Epithelial cell of prostate (primary cell): ENCODE measurements at regions not wholly inside any gene's neighbourhood (a gene's known extent, or its start where the extent isn't known, plus 50 kb on each side); places are given as distances from the start of the nearest gene placed in this dataset.
A peak's percentile ranks its signal among the peaks of the same experiment; 100 is the strongest.
"Not testable (repeated sequence)": the region's sequence is repeated elsewhere in the genome, so short reads cannot be mapped to it uniquely, and the experiment has no call there.

ENCODE experiments used
- DNase-seq: peaks from one replicate; pipeline ENCODE4 v3.0.0-alpha.2; 2011; ENCODE audit warnings: low read depth, low spot score
- H3K27ac ChIP-seq: fragments of 450-650 bp; 2 replicates; pipeline ENCODE4 v1.5.1; 2017; ENCODE audit warnings: mild to moderate bottlenecking

DNA sequence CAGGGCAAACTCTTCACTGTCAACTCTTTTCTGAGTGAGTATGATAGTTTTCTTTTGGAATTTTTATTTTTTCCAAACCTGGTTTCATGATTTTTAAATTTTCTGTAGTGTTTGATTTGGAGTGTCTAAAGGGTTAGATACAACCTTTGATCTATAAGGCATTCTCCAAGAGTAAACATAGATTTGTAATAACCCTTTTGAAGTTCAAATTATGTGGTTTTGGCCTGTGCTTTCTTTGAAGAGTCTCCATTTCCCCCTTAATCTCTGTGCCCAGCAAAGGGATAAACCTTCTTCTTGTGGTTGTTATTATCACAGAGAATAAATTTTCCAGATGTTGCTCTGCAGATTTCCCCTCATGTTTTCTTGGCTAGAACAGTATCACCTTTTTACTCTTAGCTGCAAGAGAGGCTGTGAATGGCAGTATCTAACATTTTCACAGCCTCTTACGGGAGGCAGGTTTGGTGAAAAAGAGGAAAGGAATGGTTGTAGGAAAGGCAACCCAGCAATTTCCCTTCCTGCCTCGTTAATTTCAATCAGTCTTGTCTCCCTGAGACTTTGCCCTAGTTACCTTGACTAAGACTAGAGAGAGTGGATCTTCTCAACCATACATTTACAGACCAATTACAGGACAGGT is 83.3 kb upstream of the AKIRIN2 start:
- DNase-seq = no peak
- no peak overlapping the region for H3K27ac ChIP-seq

DNA sequence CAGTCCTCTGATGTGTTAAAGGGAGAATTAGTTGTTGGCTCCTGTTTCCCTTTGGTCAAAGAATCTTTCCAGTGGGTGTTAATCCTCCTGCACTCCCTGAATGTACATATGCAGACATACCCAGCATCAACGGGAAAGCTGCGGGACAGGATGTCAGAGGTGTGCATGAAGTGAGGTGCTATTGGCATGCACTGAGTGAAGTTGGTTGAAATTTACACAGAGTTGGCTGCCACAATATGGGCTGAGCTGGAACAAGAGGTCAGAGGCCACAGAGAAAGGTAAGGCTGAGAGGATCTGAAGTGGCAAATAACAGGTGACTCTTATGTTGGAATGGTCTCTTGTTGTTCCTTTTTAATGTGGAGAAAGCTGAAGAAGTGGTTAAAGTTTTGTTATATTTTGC is 82.7 kb upstream of the AKIRIN2 start:
- H3K27ac ChIP-seq = no peak overlapping the region
- no peak for DNase-seq

DNA sequence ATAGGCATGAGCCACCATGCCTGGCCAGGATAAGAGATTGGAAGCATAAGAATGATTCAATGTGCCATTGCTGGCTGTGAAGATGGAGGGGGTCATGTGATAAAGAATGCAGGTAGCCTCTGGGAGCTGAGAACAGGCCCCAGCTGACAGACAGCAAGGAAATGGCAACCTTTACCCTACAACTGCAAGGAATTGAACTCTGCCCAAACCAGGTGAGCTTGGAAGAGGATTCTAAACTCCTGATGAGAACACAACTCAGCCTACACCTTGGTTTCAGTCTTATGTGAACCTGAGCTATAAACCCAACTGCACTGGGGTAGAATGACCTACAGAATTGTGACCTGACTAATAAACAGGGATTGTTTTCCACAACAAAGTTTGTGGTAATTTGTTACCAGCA is 82.0 kb upstream of the AKIRIN2 start:
- no peak overlapping the region for H3K27ac ChIP-seq
- DNase-seq = no peak

DNA sequence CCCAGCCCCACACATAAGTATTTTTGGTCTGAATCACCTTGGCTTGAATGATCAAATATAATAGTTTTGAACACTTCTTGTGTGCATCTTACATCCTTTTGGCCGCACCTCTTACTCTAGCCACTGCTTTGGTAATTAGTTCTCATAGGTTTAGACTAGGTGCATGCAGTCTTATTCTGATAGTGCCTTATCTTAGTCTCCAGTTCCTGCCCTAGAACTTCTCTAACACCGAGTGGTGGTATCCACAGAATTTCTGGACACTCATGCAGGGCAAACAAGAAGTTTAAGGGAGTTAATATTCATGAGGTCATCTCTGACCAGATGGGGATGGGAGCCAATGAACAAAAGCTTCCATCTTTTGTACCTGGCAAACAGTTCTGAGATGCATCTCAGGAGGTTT is 77.5 kb upstream of the AKIRIN2 start:
- H3K27ac ChIP-seq = no peak overlapping the region
- no peak for DNase-seq

DNA sequence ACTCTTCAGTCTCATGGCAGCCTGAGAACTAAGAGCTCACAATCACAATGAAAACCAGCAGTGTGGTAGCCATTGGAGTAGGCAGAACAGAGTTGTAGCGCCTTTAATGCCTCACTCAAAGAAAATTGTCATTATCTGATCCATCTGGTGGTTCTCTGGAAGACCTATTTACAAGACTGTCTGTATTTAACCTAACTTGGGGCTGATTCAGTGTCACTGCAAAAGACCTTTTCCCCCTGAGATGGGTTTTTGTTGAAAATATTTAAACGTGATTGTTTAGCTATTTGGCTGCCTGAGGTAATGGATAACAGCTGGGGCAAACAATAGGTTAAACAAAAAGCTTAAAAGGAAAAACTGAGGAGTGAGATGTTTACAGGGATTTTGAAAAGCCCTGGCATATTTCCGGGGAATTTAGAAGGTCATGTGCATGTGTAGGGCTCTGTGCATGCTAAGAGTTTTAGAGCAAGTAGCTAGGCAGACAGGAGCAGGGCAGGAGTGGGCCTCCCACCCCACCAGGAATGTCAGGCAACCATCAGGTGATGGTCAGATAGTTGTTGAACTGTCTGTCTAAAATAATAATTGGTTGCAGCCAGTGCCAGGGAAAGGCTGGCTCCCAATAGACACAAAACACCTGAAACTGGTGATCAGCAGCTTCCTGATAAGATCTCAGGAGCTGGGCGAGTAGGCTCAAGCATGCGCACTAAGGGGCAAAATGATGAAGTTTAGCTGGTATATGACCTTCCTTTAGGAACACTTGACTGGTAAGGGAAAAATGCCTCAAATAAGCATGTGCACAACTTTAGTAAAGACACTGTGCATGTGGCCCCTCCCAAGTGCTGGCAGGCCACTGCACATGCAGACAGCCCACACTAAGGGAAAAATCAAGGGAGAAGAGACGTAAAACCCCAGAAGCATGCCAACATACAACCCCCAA is 70.8 kb upstream of the AKIRIN2 start:
- H3K27ac ChIP-seq = no peak overlapping the region
- no peak for DNase-seq

DNA sequence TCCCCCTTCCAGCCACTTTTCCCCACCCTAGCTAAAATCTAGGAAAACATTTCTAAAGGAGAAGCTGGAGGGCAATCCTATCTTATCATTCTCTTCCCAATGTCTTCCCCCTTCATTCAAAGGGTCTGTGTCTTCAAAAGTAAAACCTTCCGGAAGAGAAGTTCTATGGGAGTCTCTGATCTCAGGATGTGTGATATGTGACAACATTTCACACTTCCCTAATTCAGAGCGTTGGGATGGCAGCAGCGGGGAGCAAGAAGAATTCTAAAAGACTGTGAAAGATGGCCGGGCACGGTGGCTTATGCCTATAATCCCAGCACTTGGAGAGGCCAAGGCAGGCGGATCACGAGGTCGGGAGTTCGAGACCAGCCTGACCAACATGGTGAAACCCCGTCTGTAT is 65.4 kb upstream of the AKIRIN2 start:
- H3K27ac ChIP-seq = no peak overlapping the region
- no peak for DNase-seq

DNA sequence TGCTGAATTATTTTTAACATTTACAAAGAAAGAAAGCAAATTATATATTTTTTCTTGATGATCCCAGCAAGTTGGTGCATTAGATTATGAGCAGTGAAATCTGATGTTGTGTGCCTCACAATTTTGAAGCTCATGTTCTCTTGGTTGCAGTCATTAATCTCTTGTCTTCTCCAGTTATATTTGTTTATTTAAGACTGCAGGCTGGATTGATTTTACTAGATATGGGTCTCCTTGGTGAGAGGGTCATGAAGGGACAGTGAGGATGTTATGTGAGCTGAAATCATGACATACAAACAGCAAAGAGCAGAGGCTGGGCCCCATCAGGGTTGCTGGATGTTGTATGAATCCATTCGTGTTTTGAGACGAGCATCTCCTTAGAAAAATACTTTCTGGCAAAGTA is 64.2 kb upstream of the AKIRIN2 start:
- DNase-seq = no peak

DNA sequence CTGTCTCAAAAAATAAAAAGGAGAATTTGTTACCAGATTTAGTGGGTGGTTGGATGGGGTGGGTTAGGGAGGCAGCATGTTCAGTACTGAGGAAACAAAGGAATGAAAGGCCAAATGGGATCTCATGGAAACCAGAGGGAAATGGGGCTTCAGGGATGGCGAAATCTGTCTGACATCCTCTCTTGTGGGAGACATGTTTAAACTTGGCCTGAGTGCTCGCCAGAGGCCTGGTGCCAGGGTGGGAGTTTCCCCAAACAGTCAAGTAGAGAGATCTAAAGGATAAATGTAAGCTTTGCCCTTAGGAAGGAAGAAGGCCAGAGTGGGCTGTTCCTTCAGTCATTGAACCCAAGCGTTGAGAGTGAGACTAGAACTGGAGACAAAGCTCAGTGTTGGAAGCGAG is 61.9 kb upstream of the AKIRIN2 start:
- no peak overlapping the region for H3K27ac ChIP-seq
- no peak for DNase-seq

More for the DNA sequence above, 64.2 kb upstream of the AKIRIN2 start:
- no peak overlapping the region for H3K27ac ChIP-seq

DNA sequence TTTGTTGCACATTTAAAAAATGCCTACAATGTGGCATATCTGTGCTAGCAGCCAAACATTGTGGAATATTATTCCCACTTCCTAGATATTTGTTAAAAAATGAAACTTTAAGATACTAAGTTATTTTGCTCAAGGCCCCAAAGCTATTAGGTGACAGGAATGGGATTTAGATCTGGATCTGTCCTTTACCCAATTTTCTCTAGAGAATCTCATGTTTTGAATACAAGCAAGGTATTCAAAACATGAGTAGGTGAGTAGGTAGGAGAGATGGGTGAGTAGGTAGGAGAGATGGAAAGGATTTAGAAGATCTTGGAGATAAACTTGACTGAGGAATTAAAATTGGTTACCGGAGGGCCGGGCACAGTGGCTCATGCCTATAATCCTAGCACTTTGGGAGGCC is 61.2 kb upstream of the AKIRIN2 start:
- DNase-seq = no peak
- no peak overlapping the region for H3K27ac ChIP-seq

DNA sequence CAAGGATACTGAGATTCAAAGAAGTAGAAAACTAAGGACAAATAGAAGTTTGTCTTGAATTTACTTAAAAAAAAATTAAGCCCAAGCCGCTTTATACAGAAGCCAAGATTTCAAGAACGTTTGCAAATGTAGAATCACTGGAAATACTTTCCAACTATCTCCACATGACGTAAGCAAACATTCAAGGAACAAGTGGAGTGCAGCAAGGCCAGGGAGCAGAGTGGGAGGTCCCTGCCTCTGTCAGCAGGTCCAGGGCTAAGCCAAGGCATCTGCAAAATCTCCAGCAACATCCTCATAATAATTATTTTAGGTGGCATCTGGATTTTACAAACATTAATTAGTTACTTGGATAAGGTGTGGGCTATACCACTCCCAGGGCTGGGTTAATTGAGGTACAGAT is 60.1 kb upstream of the AKIRIN2 start:
- DNase-seq = no peak
- no peak overlapping the region for H3K27ac ChIP-seq

DNA sequence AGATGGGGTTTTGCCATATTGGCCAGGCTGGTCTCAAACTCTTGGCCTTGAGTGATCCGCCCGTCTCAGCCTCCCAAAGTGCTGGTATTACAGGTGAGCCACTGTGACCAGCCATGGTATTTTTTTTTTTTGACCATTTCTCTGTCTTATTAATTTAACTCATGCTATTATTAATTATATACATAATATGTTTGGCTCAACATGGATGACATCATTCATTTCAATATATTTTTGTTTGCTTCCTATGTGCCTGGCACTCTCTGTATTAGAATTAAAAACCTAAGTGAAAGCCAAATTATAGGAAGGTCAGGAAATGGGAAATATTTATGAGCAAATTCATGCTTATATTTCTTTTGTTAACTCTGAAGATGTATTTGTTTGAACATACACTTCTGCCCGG is 55.8 kb upstream of the AKIRIN2 start:
- H3K27ac ChIP-seq = peak overlapping the region; percentile 59
- no peak for DNase-seq

DNA sequence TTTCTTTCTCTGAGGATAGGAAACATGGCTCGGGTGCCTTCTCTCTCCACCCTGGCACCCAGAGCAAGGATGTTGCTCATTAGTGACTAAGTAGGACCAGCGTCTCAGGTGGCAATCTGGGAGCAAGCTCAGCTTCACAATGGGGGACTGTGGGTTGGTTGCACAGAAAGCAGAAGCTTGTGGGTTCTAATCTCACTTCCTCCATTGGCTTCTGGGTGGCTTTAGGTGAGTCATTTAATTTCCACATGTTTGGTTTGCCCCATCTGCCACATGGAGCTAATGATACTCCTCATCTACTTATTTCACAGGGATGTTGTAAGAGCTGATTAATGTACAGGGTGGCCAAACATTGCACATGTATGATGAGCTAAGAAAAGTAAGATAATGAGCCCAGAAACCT is 54.8 kb upstream of the AKIRIN2 start:
- peak overlapping the region; percentile 59 for H3K27ac ChIP-seq
- DNase-seq = peak; percentile 68

DNA sequence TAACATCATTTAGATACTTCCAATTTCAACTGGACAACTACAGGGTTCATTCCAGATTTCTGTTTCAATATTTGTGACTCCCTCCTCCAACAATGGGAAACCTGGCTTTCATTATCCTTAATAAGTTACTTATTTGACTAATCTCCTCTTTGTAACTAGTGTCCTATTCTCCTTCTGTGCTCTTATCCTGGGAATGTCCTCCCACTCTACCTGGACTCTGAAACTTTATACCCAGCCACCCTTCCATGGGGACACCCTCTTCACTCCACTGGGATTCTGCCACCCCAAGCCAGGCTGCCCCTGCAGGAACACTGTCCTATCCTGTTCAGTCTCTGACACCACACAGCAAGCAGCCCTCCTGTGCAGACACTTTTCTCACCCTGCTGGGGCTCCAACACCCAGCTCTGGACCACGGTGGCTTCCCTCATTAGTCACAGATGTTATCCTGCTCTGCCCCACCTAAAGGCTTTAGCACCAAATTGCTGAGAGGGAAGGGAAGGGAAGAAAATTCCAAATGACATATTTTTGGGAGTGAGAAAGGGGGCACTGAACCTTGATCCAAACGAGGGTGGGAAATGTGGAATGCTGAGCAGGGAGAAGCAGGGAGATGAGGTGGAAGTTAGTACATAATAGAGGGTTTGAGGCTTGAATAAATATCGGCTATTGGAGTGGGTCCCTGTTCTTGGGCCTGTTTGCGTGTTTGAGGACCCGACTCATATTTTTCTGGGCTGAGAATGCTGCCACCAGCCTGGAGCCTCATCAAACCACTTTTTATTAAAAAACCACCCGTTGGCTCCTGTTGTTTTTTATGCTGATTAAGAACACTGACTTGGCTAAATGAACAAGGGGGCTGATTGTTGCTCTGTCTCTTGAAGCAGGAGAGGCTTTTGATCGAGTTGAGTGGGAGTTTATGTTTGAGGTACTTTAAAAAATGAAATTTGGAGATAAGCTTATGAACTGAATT is 54.0 kb upstream of the AKIRIN2 start:
- DNase-seq = no peak
- peak overlapping the region; percentile 59 for H3K27ac ChIP-seq

DNA sequence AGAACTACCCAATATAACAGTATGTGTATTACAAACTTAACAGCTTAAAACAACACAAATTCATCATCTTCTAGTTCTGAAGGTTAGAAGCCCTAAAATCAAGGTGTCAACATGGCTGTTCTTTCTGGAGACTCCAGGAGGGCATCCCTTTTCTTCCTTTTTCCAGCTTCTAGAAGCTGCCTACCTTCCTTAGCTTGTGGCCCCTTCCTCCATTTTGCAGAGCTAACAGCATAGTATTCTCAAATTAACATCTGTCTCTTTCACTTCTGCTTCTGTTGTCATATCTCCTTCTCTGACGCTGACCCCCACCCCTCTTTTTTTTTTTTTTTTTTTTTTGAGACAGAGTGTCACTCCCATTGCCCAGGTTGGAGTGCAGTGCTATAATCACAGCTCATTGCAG is 52.8 kb upstream of the AKIRIN2 start:
- DNase-seq = no peak
- no peak overlapping the region for H3K27ac ChIP-seq

DNA sequence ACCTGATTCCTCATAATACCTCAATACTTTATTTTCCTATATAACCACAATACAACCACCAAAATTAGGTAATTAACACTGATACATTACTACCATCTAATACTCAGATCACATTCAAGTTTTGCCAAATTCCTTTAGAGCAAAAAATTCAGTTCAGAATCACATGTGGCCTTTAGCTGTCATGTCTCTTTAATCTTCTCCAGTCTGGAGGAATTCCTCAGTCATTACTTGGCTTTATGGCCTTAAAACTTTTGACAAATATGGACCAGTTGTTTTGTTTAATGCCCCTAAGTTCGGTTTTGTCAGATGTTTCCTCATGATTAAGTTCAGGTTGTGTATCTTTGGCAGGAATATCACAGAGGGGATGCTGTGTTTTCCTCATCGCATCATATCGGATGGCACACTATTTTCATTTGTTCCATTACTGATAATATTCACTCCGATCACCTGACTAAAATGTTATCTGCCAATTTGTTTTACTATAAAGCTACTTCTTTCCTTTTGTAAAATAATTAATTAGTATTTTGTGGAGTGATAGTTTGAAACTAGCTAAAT is 51.2 kb upstream of the AKIRIN2 start:
- DNase-seq = no peak
- no peak overlapping the region for H3K27ac ChIP-seq

DNA sequence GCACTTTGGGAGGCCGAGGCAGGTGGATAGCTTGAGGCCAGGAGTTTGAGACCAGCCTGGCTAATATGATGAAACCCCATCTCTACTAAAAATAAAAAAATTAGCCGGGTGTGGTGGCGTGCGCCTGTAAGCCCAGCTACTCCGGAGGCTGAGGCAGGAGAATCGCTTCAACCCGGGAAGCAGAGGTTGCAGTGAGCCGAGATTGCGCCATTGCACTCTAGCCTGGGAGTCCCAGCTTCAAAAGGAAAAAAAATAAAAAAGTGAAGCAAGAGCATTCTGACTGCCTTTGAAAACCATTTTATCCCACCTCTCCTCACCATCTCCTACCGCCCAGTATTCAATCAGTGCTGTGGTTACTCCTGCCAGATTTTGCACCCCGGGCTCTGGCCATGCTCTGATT is 50.5 kb upstream of the AKIRIN2 start:
- not testable (repeated sequence) for DNase-seq

More for the DNA sequence above, 50.5 kb upstream of the AKIRIN2 start:
- not testable (repeated sequence) for H3K27ac ChIP-seq
